ENCODE measurements at regions not wholly inside any gene's neighbourhood (a gene's known extent, or its start where the extent isn't known, plus 50 kb on each side); places are given as distances from the start of the nearest gene placed in this dataset.

GRCh38 chr6:71768356-71768755 lies 118.0 kb upstream of the RIMS1 start:
- TF ChIP-seq CTCF (IDR thresholded peaks at IDR 0.05) = no peak
- TF ChIP-seq POLR2A (IDR thresholded peaks at IDR 0.05) = no peak
